MM.1S (cell line): ENCODE measurements at regions not wholly inside any gene's neighbourhood (a gene's known extent, or its start where the extent isn't known, plus 50 kb on each side); places are given as distances from the start of the nearest gene placed in this dataset.

Source experiments
- DNase-seq: peaks from one replicate; pipeline ENCODE4 v3.0.0-alpha.2; 2015
- H2AFZ ChIP-seq: fragments of 300-600 bp; sonication (generic); 2 replicates; pipeline ENCODE4 v1.6.0; 2016; ENCODE audit warnings: antibody characterized with exemption, low read length
- H3F3A ChIP-seq: fragments of 300-600 bp; sonication (generic); 2 replicates; pipeline ENCODE4 v1.6.1; 2016; ENCODE audit warnings: mild to moderate bottlenecking, antibody characterized with exemption, low read length, moderate library complexity, mixed read lengths; ENCODE audit not compliant: insufficient read depth
- H3K27ac ChIP-seq: fragments of 300-600 bp; sonication (generic); 2 replicates; pipeline ENCODE4 v1.5.1; 2016; ENCODE audit warnings: mild to moderate bottlenecking, low read length
- H3K27me3 ChIP-seq: fragments of 300-600 bp; sonication (generic); replicated peaks from 2 replicates; pipeline ENCODE4 v1.6.0; 2016; ENCODE audit warnings: low read length; ENCODE audit not compliant: insufficient read depth
- H3K36me3 ChIP-seq: fragments of 300-600 bp; sonication (generic); replicated peaks from 2 replicates; pipeline ENCODE4 v1.6.1; 2016; ENCODE audit warnings: mild to moderate bottlenecking, low read length, mixed read lengths; ENCODE audit not compliant: insufficient read depth
- H3K4me1 ChIP-seq: fragments of 300-600 bp; sonication (generic); 2 replicates; pipeline ENCODE4 v1.6.1; 2016; ENCODE audit warnings: low read length, mixed read lengths
- H3K4me2 ChIP-seq: fragments of 300-600 bp; sonication (generic); 2 replicates; pipeline ENCODE4 v1.6.0; 2016; ENCODE audit warnings: low read depth, low read length
- H3K4me3 ChIP-seq: fragments of 300-600 bp; sonication (generic); 2 replicates; pipeline ENCODE4 v1.5.1; 2016; ENCODE audit warnings: low read length, mixed read lengths
- H3K79me2 ChIP-seq: fragments of 300-600 bp; sonication (generic); 2 replicates; pipeline ENCODE4 v1.6.1; 2016; ENCODE audit warnings: mixed run types, low read length, mixed read lengths
- H3K9ac ChIP-seq: fragments of 300-600 bp; sonication (generic); 2 replicates; pipeline ENCODE4 v1.6.1; 2016; ENCODE audit warnings: low read length, mixed read lengths
- H3K9me2 ChIP-seq: fragments of 300-600 bp; sonication (generic); replicated peaks from 2 replicates; pipeline ENCODE4 v1.6.1; 2016; ENCODE audit warnings: mild to moderate bottlenecking, low read length, mixed read lengths; ENCODE audit not compliant: insufficient read depth
- H3K9me3 ChIP-seq: fragments of 300-600 bp; sonication (generic); replicated peaks from 2 replicates; pipeline ENCODE4 v1.6.1; 2016; ENCODE audit warnings: mild to moderate bottlenecking, low read length, mixed read lengths; ENCODE audit not compliant: insufficient read depth
- H4K20me1 ChIP-seq: fragments of 300-600 bp; sonication (generic); 2 replicates; pipeline ENCODE4 v1.6.1; 2016; ENCODE audit warnings: mild to moderate bottlenecking, low read length, moderate library complexity, mixed read lengths; ENCODE audit not compliant: insufficient read depth
- CTCF ChIP-seq: fragments of 300-600 bp; sonication (generic); IDR thresholded peaks from 2 replicates; pipeline ENCODE4 v1.5.1; 2016; ENCODE audit warnings: antibody characterized with exemption, low read length, mixed read lengths
- EZH2 ChIP-seq: fragments of 300-600 bp; sonication (generic); optimal IDR thresholded peaks from 2 replicates; pipeline ENCODE3; 2017; ENCODE audit warnings: low read depth, mild to moderate bottlenecking, antibody characterized with exemption, low read length, mixed read lengths
- EZH2phosphoT487 ChIP-seq: fragments of 300-600 bp; sonication (generic); IDR thresholded peaks from 2 replicates; pipeline ENCODE4 v1.6.1; 2018; ENCODE audit warnings: antibody characterized with exemption, low read length

GRCh38 chr9:74444369-74444768 lies 52.8 kb upstream of the RORB start:
- Histone ChIP-seq H3K27me3 (no peaks in the 10 kb centered on the region), H3K9me3 (no peaks in the 10 kb centered on the region), H3K4me3 (no peak overlapping the region), H3K27ac (no peak overlapping the region), H3K9me2 (no peaks in the 10 kb centered on the region), H3K36me3 (no peaks in the 10 kb centered on the region), H4K20me1 (no peaks in the 10 kb centered on the region), H3K79me2 (no peaks in the 10 kb centered on the region), H3K4me1 (no peaks in the 10 kb centered on the region), H3K4me2 (no peak overlapping the region), H3K9ac (no peak overlapping the region), H3F3A (no peaks in the 10 kb centered on the region), H2AFZ (no peak overlapping the region)
- TF ChIP-seq EZH2phosphoT487, result no peak
- TF ChIP-seq CTCF, result no peak
- no peak for TF ChIP-seq EZH2
- no peak for DNase-seq
